GM23338 (cell line): ENCODE measurements at regions not wholly inside any gene's neighbourhood (a gene's known extent, or its start where the extent isn't known, plus 50 kb on each side); places are given as distances from the start of the nearest gene placed in this dataset.

Experiments used
- CREB1 ChIP-seq: fragments of 250-450 bp; sonication (Bioruptor Pico); IDR thresholded peaks from 2 replicates; pipeline ENCODE4 v1.5.0; 2020; ENCODE audit warnings: low read depth, mild to moderate bottlenecking, moderate library complexity
- EZH2 ChIP-seq: fragments of 200-600 bp; sonication (generic); IDR thresholded peaks from one replicate; pipeline ENCODE4 v1.8.0; 2017; ENCODE audit warnings: antibody characterized with exemption, mild to moderate bottlenecking, low read depth; ENCODE audit not compliant: unreplicated experiment
- EZH2phosphoT487 ChIP-seq: fragments of 200-600 bp; sonication (generic); IDR thresholded peaks from one replicate; pipeline ENCODE4 v1.8.1; 2018; ENCODE audit warnings: antibody characterized with exemption; ENCODE audit not compliant: unreplicated experiment
- JUNB ChIP-seq: IDR thresholded peaks from one replicate; pipeline ENCODE4 v1.6.1; 2016; ENCODE audit warnings: antibody characterized with exemption; ENCODE audit not compliant: unreplicated experiment
- NANOG ChIP-seq: IDR thresholded peaks from 2 replicates; pipeline ENCODE4 v1.6.1; 2016; ENCODE audit warnings: antibody characterized with exemption, borderline replicate concordance
- POLR2AphosphoS5 ChIP-seq: IDR thresholded peaks from 2 replicates; pipeline ENCODE4 v1.6.1; 2016; ENCODE audit warnings: antibody characterized with exemption, low read depth
- STAT1 ChIP-seq: IDR thresholded peaks from one replicate; pipeline ENCODE4 v1.6.1; 2016; ENCODE audit warnings: antibody characterized with exemption; ENCODE audit not compliant: unreplicated experiment
- ZNF114 ChIP-seq: fragments of 250-450 bp; sonication (Bioruptor Pico); IDR thresholded peaks from 2 replicates; pipeline ENCODE4 v1.5.0; 2020; ENCODE audit warnings: mild to moderate bottlenecking, moderate library complexity
- ZNF331 ChIP-seq: fragments of 250-450 bp; sonication (Bioruptor Pico); IDR thresholded peaks from 2 replicates; pipeline ENCODE4 v1.5.0; 2020; ENCODE audit warnings: low read depth, mild to moderate bottlenecking, moderate library complexity
- TF ChIP-seq, protein P1 (sequence below), 2 experiments: fragments of 200-600 bp in 1 of 2; sonication (generic) in 1 of 2; conservative IDR thresholded peaks; 2 replicates each; pipeline versions ENCODE4 v1.5.1 to v1.6.1; 2016 to 2017; ENCODE audit warnings: antibody characterized with exemption in 2 of 2, low read depth in 2 of 2, mild to moderate bottlenecking in 2 of 2, moderate library complexity in 1 of 2
- TF ChIP-seq, protein P2 (sequence below): IDR thresholded peaks from one replicate; pipeline ENCODE4 v1.6.1; 2018; ENCODE audit warnings: antibody characterized with exemption; ENCODE audit not compliant: unreplicated experiment
- TF ChIP-seq, protein P3 (sequence below): fragments of 250-450 bp; sonication (Bioruptor Pico); IDR thresholded peaks from 2 replicates; pipeline ENCODE4 v1.5.0; 2020; ENCODE audit warnings: mild to moderate bottlenecking, moderate library complexity
- TF ChIP-seq, protein P4 (sequence below): IDR thresholded peaks from 2 replicates; pipeline ENCODE4 v1.6.1; 2016; ENCODE audit warnings: antibody characterized with exemption

DNA sequence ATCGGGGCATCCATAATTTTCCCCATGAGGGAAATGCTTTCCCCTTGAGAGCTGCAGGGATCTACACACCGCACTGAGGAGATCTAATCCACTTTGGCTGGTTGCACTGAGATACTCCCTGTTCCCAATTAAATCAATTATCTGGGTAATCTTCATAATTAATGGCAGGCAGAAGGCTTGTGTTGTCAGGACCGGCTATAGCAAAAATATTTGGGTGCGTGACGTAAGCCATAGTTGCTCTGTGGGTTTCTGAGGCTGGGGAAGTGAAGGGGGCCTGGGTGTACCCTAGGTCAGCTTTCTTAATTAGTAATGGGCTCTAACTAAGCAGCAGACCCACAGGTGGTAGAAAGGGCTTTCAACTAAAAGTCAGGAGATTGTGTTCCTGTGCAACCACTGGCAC lies 62.8 kb upstream of the UPP2 start:
- TF ChIP-seq, protein P1, sequence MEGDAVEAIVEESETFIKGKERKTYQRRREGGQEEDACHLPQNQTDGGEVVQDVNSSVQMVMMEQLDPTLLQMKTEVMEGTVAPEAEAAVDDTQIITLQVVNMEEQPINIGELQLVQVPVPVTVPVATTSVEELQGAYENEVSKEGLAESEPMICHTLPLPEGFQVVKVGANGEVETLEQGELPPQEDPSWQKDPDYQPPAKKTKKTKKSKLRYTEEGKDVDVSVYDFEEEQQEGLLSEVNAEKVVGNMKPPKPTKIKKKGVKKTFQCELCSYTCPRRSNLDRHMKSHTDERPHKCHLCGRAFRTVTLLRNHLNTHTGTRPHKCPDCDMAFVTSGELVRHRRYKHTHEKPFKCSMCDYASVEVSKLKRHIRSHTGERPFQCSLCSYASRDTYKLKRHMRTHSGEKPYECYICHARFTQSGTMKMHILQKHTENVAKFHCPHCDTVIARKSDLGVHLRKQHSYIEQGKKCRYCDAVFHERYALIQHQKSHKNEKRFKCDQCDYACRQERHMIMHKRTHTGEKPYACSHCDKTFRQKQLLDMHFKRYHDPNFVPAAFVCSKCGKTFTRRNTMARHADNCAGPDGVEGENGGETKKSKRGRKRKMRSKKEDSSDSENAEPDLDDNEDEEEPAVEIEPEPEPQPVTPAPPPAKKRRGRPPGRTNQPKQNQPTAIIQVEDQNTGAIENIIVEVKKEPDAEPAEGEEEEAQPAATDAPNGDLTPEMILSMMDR (conservative IDR thresholded peaks at IDR 0.05; ENCODE audit: low read depth in 2 of 2), result no peak
- TF ChIP-seq EZH2, result no peak
- no peak for TF ChIP-seq EZH2phosphoT487
- TF ChIP-seq, protein P2, sequence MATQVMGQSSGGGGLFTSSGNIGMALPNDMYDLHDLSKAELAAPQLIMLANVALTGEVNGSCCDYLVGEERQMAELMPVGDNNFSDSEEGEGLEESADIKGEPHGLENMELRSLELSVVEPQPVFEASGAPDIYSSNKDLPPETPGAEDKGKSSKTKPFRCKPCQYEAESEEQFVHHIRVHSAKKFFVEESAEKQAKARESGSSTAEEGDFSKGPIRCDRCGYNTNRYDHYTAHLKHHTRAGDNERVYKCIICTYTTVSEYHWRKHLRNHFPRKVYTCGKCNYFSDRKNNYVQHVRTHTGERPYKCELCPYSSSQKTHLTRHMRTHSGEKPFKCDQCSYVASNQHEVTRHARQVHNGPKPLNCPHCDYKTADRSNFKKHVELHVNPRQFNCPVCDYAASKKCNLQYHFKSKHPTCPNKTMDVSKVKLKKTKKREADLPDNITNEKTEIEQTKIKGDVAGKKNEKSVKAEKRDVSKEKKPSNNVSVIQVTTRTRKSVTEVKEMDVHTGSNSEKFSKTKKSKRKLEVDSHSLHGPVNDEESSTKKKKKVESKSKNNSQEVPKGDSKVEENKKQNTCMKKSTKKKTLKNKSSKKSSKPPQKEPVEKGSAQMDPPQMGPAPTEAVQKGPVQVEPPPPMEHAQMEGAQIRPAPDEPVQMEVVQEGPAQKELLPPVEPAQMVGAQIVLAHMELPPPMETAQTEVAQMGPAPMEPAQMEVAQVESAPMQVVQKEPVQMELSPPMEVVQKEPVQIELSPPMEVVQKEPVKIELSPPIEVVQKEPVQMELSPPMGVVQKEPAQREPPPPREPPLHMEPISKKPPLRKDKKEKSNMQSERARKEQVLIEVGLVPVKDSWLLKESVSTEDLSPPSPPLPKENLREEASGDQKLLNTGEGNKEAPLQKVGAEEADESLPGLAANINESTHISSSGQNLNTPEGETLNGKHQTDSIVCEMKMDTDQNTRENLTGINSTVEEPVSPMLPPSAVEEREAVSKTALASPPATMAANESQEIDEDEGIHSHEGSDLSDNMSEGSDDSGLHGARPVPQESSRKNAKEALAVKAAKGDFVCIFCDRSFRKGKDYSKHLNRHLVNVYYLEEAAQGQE, result no peak
- TF ChIP-seq ZNF114, result no peak
- no peak for TF ChIP-seq JUNB
- TF ChIP-seq POLR2AphosphoS5, result no peak
- TF ChIP-seq CREB1, result no peak
- TF ChIP-seq STAT1, result no peak
- no peak for TF ChIP-seq NANOG
- TF ChIP-seq ZNF331, result no peak
- TF ChIP-seq, protein P3, sequence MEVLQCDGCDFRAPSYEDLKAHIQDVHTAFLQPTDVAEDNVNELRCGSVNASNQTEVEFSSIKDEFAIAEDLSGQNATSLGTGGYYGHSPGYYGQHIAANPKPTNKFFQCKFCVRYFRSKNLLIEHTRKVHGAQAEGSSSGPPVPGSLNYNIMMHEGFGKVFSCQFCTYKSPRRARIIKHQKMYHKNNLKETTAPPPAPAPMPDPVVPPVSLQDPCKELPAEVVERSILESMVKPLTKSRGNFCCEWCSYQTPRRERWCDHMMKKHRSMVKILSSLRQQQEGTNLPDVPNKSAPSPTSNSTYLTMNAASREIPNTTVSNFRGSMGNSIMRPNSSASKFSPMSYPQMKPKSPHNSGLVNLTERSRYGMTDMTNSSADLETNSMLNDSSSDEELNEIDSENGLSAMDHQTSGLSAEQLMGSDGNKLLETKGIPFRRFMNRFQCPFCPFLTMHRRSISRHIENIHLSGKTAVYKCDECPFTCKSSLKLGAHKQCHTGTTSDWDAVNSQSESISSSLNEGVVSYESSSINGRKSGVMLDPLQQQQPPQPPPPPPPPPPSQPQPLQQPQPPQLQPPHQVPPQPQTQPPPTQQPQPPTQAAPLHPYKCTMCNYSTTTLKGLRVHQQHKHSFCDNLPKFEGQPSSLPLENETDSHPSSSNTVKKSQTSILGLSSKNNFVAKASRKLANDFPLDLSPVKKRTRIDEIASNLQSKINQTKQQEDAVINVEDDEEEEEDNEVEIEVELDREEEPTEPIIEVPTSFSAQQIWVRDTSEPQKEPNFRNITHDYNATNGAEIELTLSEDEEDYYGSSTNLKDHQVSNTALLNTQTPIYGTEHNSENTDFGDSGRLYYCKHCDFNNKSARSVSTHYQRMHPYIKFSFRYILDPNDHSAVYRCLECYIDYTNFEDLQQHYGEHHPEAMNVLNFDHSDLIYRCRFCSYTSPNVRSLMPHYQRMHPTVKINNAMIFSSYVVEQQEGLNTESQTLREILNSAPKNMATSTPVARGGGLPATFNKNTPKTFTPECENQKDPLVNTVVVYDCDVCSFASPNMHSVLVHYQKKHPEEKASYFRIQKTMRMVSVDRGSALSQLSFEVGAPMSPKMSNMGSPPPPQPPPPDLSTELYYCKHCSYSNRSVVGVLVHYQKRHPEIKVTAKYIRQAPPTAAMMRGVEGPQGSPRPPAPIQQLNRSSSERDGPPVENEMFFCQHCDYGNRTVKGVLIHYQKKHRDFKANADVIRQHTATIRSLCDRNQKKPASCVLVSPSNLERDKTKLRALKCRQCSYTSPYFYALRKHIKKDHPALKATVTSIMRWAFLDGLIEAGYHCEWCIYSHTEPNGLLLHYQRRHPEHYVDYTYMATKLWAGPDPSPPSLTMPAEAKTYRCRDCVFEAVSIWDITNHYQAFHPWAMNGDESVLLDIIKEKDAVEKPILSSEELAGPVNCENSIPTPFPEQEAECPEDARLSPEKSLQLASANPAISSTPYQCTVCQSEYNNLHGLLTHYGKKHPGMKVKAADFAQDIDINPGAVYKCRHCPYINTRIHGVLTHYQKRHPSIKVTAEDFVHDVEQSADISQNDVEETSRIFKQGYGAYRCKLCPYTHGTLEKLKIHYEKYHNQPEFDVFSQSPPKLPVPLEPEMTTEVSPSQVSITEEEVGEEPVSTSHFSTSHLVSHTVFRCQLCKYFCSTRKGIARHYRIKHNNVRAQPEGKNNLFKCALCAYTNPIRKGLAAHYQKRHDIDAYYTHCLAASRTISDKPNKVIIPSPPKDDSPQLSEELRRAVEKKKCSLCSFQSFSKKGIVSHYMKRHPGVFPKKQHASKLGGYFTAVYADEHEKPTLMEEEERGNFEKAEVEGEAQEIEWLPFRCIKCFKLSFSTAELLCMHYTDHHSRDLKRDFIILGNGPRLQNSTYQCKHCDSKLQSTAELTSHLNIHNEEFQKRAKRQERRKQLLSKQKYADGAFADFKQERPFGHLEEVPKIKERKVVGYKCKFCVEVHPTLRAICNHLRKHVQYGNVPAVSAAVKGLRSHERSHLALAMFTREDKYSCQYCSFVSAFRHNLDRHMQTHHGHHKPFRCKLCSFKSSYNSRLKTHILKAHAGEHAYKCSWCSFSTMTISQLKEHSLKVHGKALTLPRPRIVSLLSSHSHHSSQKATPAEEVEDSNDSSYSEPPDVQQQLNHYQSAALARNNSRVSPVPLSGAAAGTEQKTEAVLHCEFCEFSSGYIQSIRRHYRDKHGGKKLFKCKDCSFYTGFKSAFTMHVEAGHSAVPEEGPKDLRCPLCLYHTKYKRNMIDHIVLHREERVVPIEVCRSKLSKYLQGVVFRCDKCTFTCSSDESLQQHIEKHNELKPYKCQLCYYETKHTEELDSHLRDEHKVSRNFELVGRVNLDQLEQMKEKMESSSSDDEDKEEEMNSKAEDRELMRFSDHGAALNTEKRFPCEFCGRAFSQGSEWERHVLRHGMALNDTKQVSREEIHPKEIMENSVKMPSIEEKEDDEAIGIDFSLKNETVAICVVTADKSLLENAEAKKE (CRISPR knock-in tag), result no peak
- TF ChIP-seq, protein P4, sequence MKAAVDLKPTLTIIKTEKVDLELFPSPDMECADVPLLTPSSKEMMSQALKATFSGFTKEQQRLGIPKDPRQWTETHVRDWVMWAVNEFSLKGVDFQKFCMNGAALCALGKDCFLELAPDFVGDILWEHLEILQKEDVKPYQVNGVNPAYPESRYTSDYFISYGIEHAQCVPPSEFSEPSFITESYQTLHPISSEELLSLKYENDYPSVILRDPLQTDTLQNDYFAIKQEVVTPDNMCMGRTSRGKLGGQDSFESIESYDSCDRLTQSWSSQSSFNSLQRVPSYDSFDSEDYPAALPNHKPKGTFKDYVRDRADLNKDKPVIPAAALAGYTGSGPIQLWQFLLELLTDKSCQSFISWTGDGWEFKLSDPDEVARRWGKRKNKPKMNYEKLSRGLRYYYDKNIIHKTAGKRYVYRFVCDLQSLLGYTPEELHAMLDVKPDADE, result no peak
